HL-60 (cell line): ENCODE measurements at regions not wholly inside any gene's neighbourhood (a gene's known extent, or its start where the extent isn't known, plus 50 kb on each side); places are given as distances from the start of the nearest gene placed in this dataset.

ENCODE experiments used
- POLR2AphosphoS5 ChIP-seq: IDR thresholded peaks from 2 replicates; pipeline ENCODE4 v1.6.1; 2012; ENCODE audit warnings: low read depth
- TF ChIP-seq, protein P1 (sequence below): IDR thresholded peaks from one replicate; pipeline ENCODE4 v1.5.1; 2011; ENCODE audit warnings: low read length, control low read depth, inconsistent platforms; ENCODE audit not compliant: insufficient read depth

- TF ChIP-seq, protein P1, sequence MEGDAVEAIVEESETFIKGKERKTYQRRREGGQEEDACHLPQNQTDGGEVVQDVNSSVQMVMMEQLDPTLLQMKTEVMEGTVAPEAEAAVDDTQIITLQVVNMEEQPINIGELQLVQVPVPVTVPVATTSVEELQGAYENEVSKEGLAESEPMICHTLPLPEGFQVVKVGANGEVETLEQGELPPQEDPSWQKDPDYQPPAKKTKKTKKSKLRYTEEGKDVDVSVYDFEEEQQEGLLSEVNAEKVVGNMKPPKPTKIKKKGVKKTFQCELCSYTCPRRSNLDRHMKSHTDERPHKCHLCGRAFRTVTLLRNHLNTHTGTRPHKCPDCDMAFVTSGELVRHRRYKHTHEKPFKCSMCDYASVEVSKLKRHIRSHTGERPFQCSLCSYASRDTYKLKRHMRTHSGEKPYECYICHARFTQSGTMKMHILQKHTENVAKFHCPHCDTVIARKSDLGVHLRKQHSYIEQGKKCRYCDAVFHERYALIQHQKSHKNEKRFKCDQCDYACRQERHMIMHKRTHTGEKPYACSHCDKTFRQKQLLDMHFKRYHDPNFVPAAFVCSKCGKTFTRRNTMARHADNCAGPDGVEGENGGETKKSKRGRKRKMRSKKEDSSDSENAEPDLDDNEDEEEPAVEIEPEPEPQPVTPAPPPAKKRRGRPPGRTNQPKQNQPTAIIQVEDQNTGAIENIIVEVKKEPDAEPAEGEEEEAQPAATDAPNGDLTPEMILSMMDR: no peak
- no peak for TF ChIP-seq POLR2AphosphoS5
Observed at GRCh38 chr11:104410336-104410735, 246.4 kb upstream of the PDGFD start.
